Spleen (tissue), 11 donors: ENCODE measurements at regions not wholly inside any gene's neighbourhood (a gene's known extent, or its start where the extent isn't known, plus 50 kb on each side); places are given as distances from the start of the nearest gene placed in this dataset.

ENCODE experiments used
- DNase-seq: peaks from one replicate; pipeline ENCODE4 v3.0.0-alpha.2; 2020
- H3K27ac ChIP-seq, 8 donors: fragments of 200-600 bp; sonication (generic) in 7 of 8; 1 replicate in 4 of 8; 2 replicates in 4 of 8; pipeline versions ENCODE4 v1.5.0 to v1.8.0; 2016 to 2021; ENCODE audit warnings: inconsistent platforms in 4 of 8, mild to moderate bottlenecking in 4 of 8, moderate library complexity in 1 of 8
- H3K27me3 ChIP-seq, 7 donors: fragments of 200-600 bp; sonication (generic) in 6 of 7; replicated peaks in 1 of 7; 1 replicate in 4 of 7; 2 replicates in 3 of 7; pipeline versions ENCODE4 v1.5.0 to v1.8.0; 2016 to 2021; ENCODE audit warnings: inconsistent platforms in 3 of 7, mild to moderate bottlenecking in 1 of 7
- H3K36me3 ChIP-seq, 6 donors: fragments of 200-600 bp; sonication (generic) in 5 of 6; 1 replicate in 4 of 6; 2 replicates in 2 of 6; pipeline versions ENCODE4 v1.5.0 to v1.8.0; 2016 to 2021; ENCODE audit warnings: inconsistent platforms in 2 of 6
- H3K4me1 ChIP-seq, 6 donors: fragments of 200-600 bp; sonication (generic) in 5 of 6; 1 replicate in 3 of 6; 2 replicates in 3 of 6; pipeline versions ENCODE4 v1.5.0 to v1.8.0; 2016 to 2021; ENCODE audit warnings: inconsistent platforms in 3 of 6
- H3K4me3 ChIP-seq, 8 donors: fragments of 200-600 bp; sonication (generic) in 7 of 8; 1 replicate in 4 of 8; 2 replicates in 4 of 8; pipeline versions ENCODE4 v1.5.0 to v1.8.0; 2016 to 2021; ENCODE audit warnings: inconsistent platforms in 4 of 8, mild to moderate bottlenecking in 4 of 8, moderate library complexity in 2 of 8
- H3K9me3 ChIP-seq, 8 donors: fragments of 200-600 bp; sonication (generic) in 7 of 8; 1 replicate in 4 of 8; 2 replicates in 4 of 8; pipeline versions ENCODE4 v1.5.0 to v1.8.0; 2016 to 2021; ENCODE audit warnings: inconsistent platforms in 4 of 8
- POLR2A ChIP-seq, 3 donors: fragments of 450-650 bp; IDR thresholded peaks; one replicate each; pipeline ENCODE4 v1.5.1; 2017; ENCODE audit warnings: antibody characterized with exemption in 3 of 3, mild to moderate bottlenecking in 1 of 3
- POLR2AphosphoS5 ChIP-seq, 3 donors: sonication (generic); formaldehyde crosslinking; IDR thresholded peaks; one replicate each; pipeline ENCODE4 v1.5.1; 2017; ENCODE audit warnings: antibody characterized with exemption in 3 of 3
- WGBS, 5 donors: extraction: QIAGEN DNeasy Blood & Tissue Kit in 3 of 5; methylation state at CpG; one replicate each; pipeline versions ENCODE4 v1.1.5 to v1.1.7; 2013 to 2018; 5-methylcytosine and 5-hydroxymethylcytosine counted together
- intact Hi-C: fragments of 100-400 bp; cut with DNase I; formaldehyde crosslinking; loops from one replicate; pipeline ENCODE4 v1.15.0; 2023; ENCODE audit warnings: low total_unique reads
- TF ChIP-seq, protein P1 (sequence below), 11 experiments: fragments of 200-600 bp in 7 of 11; fragments of 450-650 bp in 4 of 11; sonication (generic) in 4 of 11; IDR thresholded peaks in 8 of 11; conservative IDR thresholded peaks in 3 of 11; 1 replicate in 7 of 11; 2 replicates in 4 of 11; pipeline versions ENCODE4 v1.4.0 to v1.8.0; 2016 to 2021; ENCODE audit warnings: antibody characterized with exemption in 11 of 11, inconsistent platforms in 4 of 11, mild to moderate bottlenecking in 1 of 11
- donor health status: healthy with polysubstance abuse.
- donor health status: DM: no; HTN: no; CAD: no; lungs with moderate emphysema.
- donor health status: DM: no; HTN: no; CAD: no.
- donor health status: Bipolar disorder and iron deficiency.
- donor health status: healthy.
- donor health status: DM: no; HTN: no; CAD: no.
- donor health status: DM: yes; HTN: yes; CAD: no.

DNA sequence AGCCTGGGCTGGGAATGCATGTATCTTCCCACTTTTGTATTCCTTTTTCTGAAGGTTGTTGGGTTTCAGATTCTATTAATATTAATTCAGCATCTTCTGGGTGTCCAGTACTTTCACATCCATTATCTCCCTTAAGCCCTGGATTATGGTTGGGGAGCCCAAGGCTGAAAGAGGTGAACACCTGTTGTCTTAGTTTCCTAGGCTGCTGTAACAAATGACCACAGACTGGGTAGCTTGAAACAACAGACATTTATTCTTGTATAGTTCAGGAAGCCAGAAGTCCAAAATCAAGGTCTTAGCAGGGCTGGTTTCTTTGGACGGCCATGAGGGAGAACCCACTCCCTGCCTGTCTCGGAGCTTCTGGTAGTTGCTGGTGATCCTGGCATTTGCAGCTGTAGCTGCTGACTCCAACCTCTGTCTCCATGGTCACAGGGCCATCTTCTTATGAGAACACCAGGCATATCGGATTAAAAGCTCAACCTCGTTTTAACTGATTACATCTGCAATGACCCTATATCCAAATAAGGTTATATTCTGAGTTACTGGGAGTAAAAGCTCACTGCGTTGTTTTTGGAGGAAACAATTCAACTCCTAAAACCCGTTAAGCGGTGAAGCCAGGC is 68.2 kb upstream of the CLMN start:
- Histone ChIP-seq H3K4me1 (no peaks in the 10 kb centered on the region), H3K36me3 (no peaks in the 10 kb centered on the region), H3K27ac (no peak overlapping the region), H3K4me3 (no peak overlapping the region), H3K9me3 (peaks cover 0 to 7% (median 1%) of the 10 kb centered on the region in 8 donors), H3K27me3 (no peaks in the 10 kb centered on the region)
- TF ChIP-seq, protein P1, sequence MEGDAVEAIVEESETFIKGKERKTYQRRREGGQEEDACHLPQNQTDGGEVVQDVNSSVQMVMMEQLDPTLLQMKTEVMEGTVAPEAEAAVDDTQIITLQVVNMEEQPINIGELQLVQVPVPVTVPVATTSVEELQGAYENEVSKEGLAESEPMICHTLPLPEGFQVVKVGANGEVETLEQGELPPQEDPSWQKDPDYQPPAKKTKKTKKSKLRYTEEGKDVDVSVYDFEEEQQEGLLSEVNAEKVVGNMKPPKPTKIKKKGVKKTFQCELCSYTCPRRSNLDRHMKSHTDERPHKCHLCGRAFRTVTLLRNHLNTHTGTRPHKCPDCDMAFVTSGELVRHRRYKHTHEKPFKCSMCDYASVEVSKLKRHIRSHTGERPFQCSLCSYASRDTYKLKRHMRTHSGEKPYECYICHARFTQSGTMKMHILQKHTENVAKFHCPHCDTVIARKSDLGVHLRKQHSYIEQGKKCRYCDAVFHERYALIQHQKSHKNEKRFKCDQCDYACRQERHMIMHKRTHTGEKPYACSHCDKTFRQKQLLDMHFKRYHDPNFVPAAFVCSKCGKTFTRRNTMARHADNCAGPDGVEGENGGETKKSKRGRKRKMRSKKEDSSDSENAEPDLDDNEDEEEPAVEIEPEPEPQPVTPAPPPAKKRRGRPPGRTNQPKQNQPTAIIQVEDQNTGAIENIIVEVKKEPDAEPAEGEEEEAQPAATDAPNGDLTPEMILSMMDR (IDR thresholded peaks at IDR 0.05 in 8 of 11, conservative IDR thresholded peaks at IDR 0.05 in 3 of 11), result no peak
- no peak for TF ChIP-seq POLR2A (IDR thresholded peaks at IDR 0.05)
- TF ChIP-seq POLR2AphosphoS5 (IDR thresholded peaks at IDR 0.05), result no peak
- no peak for DNase-seq
- WGBS, 5 donors, result 72 to 79% (median 74%) methylated on average over 6 to 7 of the region's 7 CpGs
- intact Hi-C loops, result no loop called here

DNA sequence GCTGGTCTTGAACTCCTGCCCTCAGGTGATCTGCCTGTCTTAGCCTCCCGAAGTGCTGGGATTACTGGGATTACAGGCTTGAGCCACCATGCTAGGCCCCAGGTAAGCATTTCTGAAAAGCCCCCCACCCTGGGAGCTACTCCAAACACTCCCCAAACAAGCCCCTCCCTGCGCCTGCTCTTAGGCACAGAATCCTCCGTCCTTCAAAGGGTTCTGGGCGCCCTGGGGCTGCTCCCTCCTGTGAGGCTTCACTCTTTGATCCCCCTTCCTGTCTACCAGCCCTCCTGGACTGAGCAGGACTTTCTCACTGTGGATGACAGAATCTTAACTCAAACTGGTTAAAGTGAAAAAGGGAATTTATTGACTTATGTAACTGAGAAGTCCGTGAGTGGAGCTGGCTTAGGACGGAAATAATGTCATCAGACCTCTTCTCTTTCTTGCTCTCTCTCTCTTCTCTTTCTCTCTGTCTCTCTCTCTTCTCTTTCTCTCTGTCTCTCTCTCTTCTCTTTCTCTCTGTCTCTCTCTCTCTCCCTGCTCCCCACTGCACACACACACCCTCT is 66.9 kb upstream of the CLMN start:
- no peaks in the 10 kb centered on the region for H3K36me3 ChIP-seq
- no peaks in the 10 kb centered on the region for H3K27me3 ChIP-seq
- 64 to 86% (median 71%) methylated on average over 6 of the region's 6 CpGs for WGBS, 5 donors
- TF ChIP-seq, protein P1 (IDR thresholded peaks at IDR 0.05 in 8 of 11, conservative IDR thresholded peaks at IDR 0.05 in 3 of 11), result no peak
- TF ChIP-seq POLR2A (IDR thresholded peaks at IDR 0.05) (no peak), POLR2AphosphoS5 (IDR thresholded peaks at IDR 0.05) (no peak)
- no peak overlapping the region for H3K27ac ChIP-seq
- H3K9me3 ChIP-seq, result peaks cover 0 to 7% (median 1%) of the 10 kb centered on the region in 8 donors
- no peak for DNase-seq
- no peaks in the 10 kb centered on the region for H3K4me1 ChIP-seq
- no peak overlapping the region for H3K4me3 ChIP-seq
- intact Hi-C loops, result no loop called here

DNA sequence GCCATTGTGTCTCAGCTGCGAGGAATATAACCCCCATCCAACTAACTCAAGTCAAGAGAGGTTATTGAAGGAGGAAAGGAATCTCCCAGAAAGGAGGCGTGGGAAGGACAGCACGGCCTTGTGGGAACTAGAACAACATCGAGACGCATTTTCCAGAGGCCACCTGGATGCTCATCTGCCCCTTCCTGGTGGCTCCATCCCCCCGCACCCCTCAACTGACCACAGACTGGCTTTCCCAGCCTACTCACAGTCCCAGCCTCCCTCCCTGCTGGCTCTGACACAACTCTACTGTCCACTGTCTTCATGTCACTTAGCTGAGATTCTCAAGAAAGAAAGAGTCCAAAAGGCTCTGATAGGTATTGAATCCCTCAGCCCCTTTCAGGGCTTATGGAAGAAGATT is 66.0 kb upstream of the CLMN start:
- 75 to 88% (median 85%) methylated on average over 6 of the region's 6 CpGs for WGBS, 5 donors
- H3K36me3 ChIP-seq, result no peaks in the 10 kb centered on the region
- no peak overlapping the region for H3K4me3 ChIP-seq
- TF ChIP-seq POLR2A (IDR thresholded peaks at IDR 0.05), result no peak
- TF ChIP-seq, protein P1 (IDR thresholded peaks at IDR 0.05 in 8 of 11, conservative IDR thresholded peaks at IDR 0.05 in 3 of 11), result no peak
- DNase-seq, result no peak
- intact Hi-C loops, result no loop called here
- H3K27me3 ChIP-seq, result no peaks in the 10 kb centered on the region
- no peaks in the 10 kb centered on the region for H3K4me1 ChIP-seq
- no peak overlapping the region for H3K27ac ChIP-seq
- peaks cover 0 to 14% (median 6%) of the 10 kb centered on the region in 8 donors for H3K9me3 ChIP-seq

DNA sequence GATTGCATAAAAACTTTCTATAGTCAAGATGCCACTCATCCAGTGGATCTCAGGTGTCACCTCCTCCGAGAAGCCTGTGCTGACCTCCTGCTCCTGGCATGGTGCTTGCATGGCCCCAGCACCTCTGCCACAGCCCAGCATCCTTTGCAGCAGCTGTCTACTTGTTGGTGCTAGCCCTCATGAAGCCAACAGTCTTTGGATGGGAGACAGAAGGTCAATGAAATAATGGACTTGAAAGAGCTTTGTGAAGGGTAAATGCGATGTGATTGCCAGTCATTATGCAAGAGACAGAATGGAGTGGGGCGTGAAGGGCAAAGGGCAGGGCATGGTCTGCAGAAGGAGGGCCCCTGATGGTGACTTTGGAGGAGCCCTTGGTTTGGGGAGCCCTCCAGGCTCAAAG is 63.0 kb upstream of the CLMN start:
- H3K4me3 ChIP-seq, result no peak overlapping the region
- H3K36me3 ChIP-seq, result no peaks in the 10 kb centered on the region
- no peak overlapping the region for H3K27ac ChIP-seq
- H3K9me3 ChIP-seq, result peaks cover 4 to 35% (median 28%) of the 10 kb centered on the region in 8 donors
- TF ChIP-seq POLR2AphosphoS5 (IDR thresholded peaks at IDR 0.05), result no peak
- no peak for TF ChIP-seq POLR2A (IDR thresholded peaks at IDR 0.05)
- intact Hi-C loops, result no loop called here
- H3K27me3 ChIP-seq, result no peaks in the 10 kb centered on the region
- no peaks in the 10 kb centered on the region for H3K4me1 ChIP-seq
- no peak for DNase-seq
- WGBS, 5 donors, result 86 to 95% (median 89%) methylated on average over 3 of the region's 3 CpGs
